HuH-7.5 (cell line): ENCODE measurements at regions not wholly inside any gene's neighbourhood (a gene's known extent, or its start where the extent isn't known, plus 50 kb on each side); places are given as distances from the start of the nearest gene placed in this dataset.
"Not testable (repeated sequence)": the region's sequence is repeated elsewhere in the genome, so short reads cannot be mapped to it uniquely, and the experiment has no call there.

Experiments used
- DNase-seq: peaks from one replicate; pipeline ENCODE4 v3.0.0; 2011; ENCODE audit warnings: low spot score

GRCh38 chr11:121863126-121863525 lies 252.9 kb downstream of the BLID start:
- DNase-seq = no peak

DNA sequence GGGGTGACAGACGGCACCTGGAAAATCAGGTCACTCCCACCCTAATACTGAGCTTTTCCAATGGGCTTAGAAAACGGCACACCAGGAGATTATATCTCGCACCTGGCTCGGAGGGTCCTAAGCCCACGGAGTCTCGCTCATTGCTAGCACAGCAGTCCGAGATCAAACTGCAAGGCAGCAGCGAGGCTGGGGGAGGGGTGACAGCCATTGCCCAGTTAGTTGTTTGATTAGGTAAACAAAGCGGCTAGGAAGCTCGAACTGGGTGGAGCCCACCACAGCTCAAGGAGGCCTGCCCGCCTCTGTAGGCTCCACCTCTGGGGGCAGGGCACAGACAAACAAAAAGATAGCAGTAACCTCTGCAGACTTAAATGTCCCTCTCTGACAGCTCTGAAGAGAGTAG lies 260.9 kb downstream of the BLID start:
- not testable (repeated sequence) for DNase-seq

DNA sequence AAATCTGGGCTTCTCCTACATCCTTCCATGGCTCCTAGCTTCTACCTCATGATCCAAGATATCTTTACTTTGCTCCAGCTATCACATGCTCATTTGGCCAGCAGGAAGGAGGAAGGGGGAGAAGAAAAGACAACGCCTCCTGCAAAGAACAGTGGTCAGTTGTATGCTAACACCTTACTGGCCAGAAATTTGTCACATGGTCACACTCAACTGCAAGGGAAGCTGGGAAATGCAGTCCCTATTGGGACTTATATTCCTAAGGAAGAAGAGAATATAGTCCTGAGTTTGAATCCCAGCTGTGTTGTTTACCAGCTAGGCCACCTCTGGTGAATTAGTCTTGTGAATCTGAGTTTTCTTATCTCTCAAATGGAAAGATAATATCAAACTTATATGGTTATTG lies 272.0 kb downstream of the BLID start:
- no peak for DNase-seq

- no peak for DNase-seq
Measured at GRCh38 chr11:121842192-121842585, 273.8 kb downstream of the BLID start.

DNA sequence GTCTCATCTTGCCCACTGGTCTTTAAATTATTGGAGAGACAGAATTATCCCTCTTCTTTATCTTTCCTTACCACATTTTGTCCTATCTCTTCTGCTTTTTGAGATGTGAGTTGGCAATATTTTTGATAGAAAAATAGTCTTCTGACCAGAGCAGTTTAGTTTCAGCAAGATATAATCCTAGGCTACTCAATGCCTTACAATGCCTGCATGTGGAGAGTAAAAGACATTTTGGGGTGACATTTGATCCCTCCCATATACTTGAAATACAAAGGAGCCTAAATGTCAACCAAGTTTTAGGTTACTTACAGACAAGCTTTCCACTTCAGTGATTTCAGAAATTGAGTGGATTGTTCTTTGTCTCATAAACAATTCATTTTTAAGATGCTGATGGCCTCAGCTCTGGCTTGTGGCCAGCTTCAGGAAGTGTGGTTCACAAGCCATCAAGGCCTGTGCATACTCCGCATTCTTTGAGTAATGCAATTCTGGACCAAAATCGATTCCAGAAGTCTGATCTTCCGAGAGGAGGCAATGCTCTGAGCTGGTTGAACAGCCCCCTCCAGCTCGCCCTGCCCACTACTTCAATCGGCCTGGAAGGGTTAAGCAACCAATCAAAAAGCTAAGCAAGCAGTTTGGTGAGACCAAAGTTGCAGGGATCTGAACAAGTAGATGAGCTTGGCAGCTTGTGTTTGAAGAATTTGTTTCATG lies 274.4 kb downstream of the BLID start:
- no peak for DNase-seq

DNA sequence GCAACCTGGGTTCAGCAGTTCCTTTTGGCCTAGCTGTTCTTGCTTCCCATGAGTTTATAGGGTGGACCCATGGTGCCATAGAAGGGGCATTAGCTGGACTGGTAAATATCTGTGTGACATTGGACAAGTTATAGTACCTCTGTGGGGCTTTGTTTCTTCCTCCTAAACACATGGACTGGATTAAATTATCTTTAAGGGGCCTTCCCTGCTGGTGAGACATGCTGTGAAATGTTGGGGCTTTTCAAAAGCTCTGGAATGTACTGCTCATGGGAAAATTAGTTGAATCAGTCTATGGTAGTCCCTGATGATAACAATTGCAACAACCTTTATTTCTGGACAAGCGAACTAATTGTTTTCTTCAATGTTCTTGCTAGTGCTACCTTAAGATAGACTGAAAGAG lies 276.2 kb downstream of the BLID start:
- DNase-seq = no peak

GRCh38 chr11:121838571-121838970 lies 277.4 kb downstream of the BLID start:
- no peak for DNase-seq

- DNase-seq = no peak
Measured at GRCh38 chr11:121833970-121834369, 282.0 kb downstream of the BLID start.

GRCh38 chr11:121829159-121829643 lies 286.8 kb downstream of the BLID start:
- no peak for DNase-seq

DNA sequence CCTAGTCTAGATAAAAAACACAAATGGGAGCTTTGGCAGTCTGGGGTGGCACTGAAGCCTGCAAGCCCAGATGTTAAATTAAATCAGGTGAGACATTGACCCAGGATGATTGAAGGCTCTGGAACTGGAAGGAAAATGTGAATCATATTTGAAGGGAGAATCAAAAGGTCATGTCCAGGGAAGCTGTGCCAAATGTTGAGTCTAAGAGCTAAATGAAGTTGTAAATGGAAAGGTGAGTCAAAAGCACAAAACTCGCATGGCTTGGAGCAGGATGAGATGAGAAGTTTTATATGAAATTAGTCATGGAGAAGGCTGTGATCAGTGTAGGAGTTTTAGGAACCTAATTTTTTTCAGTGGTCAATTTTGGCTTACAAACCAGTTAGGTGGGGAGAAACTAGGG lies 301.1 kb downstream of the BLID start:
- DNase-seq = no peak

GRCh38 chr11:121814296-121814695 lies 301.7 kb downstream of the BLID start:
- no peak for DNase-seq

GRCh38 chr11:121810291-121810690 lies 305.7 kb downstream of the BLID start:
- no peak for DNase-seq

- DNase-seq = no peak
Measured at GRCh38 chr11:121808096-121808495, 307.9 kb downstream of the BLID start.

DNA sequence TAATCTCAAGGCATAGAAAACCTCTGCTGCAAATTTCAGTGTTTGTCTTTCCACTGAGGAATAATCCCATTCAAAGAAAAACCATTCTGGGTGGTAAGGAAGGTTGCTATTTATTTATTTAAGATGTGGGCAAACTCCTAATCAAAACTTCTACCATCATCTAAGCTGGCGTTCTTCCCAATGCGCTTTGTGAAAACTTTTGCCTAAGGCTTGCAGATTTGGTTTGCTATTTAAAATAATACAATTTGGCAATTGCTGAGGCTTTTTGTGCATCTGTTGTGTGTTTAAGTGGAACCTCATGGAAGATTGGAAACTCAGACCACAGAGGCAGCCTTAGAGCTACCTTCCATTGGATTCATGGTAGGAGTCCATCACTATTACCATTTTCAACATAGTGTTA lies 309.0 kb downstream of the BLID start:
- no peak for DNase-seq

GRCh38 chr11:121802542-121802941 lies 313.5 kb downstream of the BLID start:
- no peak for DNase-seq

GRCh38 chr11:121801781-121802180 lies 314.2 kb downstream of the BLID start:
- DNase-seq = no peak

DNA sequence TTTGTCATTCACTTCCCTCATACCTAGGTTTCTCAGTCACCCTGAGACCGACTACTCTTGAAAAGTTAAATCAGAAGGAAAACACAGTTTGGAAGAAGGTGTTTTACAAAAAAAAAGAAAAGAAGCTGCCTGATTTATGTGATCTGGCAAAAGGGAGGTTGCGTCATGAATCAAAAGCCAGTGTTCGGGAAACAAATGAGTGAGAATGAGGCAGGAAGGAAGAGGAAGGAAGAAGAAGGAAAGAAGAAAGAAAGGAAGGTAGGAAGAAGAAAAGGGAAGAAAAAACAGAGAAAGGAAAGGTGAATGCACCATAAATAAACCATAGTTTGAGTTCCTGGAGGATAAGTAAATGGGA lies 314.6 kb downstream of the BLID start:
- no peak for DNase-seq

GRCh38 chr11:121800731-121801393 lies 315.2 kb downstream of the BLID start:
- no peak for DNase-seq

DNA sequence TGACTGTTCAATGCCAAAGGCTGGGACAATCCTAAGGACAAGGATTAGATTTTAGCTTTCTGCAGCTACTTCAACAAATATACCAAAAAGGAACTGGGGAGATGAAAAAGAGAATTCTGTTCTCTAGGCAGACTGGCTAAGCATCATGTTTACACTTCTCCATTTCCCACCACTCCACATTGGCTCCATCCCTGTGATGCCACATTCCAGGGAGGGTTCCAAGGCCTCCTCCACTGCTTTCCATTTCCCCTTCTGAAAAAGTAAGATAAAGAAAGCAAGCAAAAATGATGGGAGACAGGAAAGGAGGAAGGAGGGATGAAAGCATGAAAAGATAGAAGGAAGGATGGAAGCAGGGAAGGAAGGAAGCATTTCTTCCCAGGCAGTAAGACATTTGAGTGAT lies 315.8 kb downstream of the BLID start:
- no peak for DNase-seq

- no peak for DNase-seq
Measured at GRCh38 chr11:121797496-121797895, 318.5 kb downstream of the BLID start.

- no peak for DNase-seq
Measured at GRCh38 chr11:121795174-121795573, 320.8 kb downstream of the BLID start.

- no peak for DNase-seq
Measured at GRCh38 chr11:121794671-121795141, 321.3 kb downstream of the BLID start.

DNA sequence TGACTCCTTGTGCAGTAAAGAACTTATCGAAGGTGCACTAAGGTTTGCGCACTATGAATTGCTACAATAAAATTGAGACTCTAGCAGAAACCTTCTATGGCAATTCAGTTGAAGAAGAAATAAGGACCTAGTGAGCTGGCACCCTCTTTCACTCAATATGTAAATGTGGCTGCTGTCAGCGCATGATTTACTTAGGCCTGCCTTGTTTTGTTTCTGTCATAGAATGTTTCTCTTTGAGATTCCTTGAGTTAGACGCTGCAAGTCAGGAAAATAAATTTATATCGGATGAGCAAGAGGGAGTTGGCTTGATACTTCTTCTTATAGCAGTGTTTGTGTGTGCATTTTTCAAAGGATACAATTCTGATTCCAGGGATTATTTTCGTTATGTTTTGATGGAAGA lies 322.1 kb downstream of the BLID start:
- DNase-seq = no peak

DNA sequence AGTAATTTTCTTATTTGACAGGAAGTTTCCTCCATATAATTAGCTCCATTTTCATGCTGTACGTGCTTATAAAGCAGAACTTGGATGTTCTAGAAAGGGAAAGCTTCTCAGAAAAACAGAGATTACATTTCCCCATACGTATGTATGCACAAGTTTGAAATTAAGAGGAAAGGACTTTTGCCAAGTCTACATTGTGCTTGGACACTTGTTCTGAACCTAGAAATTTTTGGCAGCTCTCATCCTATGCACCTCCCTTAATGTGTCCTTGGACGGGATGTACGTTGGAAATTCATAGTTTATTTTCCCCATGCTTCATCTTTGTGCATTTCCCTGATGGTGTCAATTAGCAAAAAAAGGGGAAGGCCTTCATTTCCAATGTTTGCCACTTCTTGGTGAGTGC lies 322.7 kb downstream of the BLID start:
- DNase-seq = no peak
